ENCODE measurements at regions not wholly inside any gene's neighbourhood (a gene's known extent, or its start where the extent isn't known, plus 50 kb on each side); places are given as distances from the start of the nearest gene placed in this dataset.
"Not testable (repeated sequence)": the region's sequence is repeated elsewhere in the genome, so short reads cannot be mapped to it uniquely, and the experiment has no call there.

GRCh38 chr3:103976931-103977339, 1389.8 kb upstream of the ALCAM start:
- no peak for DNase-seq (ENCODE audit: low read depth in 2 of 2)

- DNase-seq (ENCODE audit: low read depth in 2 of 2): no peak
These were observed 1389.3 kb upstream of the ALCAM start for GRCh38 chr3:103977417-103977816.

DNA sequence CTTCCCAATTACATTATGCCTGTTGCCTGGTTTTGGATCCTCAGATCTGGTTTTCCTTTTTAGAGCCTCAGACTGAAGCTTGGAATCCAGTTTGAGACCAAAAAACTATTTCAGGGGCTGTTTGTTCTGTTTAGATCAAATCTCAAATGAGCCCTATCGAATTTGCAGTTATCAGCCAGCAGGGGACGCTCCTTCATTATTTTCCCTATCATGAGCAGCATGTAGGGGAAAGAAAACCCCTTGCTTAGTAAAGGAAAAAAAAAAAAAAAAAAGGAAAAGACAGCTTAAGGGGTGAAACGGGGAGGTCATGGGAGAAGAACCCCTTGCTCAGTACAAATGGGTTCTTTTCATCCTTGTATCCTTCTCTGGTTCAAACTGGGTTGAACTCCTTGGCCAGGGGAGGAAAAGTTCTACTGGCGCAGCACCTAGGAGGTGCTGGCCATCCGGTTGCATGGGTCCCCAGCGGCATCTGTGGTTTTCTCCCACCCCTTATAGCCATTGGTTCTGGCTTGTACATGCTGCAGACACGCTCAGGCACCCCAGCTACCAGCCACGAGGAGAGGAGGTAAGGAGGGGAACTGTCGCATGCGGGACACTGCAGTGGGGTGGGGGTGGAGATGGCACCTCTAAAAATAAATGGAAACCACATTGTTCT, 1375.1 kb upstream of the ALCAM start:
- no peak for DNase-seq (ENCODE audit: low read depth in 2 of 2)

DNA sequence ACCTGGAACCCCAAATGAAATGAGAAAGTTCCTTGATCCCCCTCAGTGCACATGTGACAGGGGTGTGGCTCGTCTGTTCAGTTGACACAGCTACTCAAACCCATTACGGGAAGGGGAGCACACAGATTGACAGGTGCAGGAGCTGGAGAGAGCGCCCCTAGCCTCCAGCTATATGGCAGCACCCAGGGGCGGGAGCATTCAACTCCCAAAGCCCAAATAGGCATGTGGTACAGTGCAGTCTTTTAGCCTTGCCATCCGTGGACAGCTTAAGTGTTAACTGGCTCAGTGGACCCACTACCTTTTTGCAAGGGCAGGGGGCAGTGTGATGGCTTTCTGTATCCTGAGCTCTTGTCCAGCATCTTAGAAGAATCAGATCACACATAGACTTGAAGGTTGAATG, 1374.2 kb upstream of the ALCAM start:
- no peak for DNase-seq (ENCODE audit: low read depth in 2 of 2)

- DNase-seq (ENCODE audit: low read depth in 2 of 2): no peak
These were observed 1361.8 kb upstream of the ALCAM start for GRCh38 chr3:104004956-104005355.

DNA sequence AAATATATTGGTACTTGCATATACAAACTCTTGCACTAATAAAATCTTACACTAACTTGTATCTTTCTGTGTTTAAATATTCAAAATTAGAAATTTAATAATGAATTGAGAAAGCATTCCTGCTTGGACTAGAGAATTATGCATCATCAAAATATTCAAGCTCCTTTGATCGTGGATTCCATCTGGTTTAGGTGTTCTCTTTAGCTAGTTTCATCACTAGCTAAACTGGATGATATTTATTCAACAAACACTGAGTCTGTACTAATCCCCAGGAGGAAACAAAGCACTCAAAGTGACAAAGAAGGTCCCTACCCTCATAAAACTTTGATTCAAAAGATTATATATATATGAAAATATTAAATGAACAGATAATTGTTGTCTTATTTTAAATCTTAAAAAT, 1360.9 kb upstream of the ALCAM start:
- no peak for DNase-seq (ENCODE audit: low read depth in 2 of 2)

DNA sequence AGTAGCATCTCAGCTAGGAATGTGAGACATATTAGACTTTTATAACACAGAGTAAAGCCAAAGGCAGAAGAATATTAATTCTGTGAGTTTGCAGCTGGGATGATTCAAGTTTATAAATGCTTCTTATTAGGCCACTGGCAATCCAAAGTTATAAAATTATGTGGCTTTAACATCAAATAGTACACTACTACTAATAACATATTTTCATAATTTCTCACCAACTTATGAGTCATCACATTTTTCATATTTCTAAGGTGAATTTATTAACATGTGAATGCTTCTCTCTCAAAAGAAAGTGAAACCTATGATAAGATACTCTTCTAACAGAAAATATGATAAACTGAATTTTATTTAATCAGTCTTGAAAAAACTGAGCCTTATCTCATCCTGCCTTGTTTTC, 1348.2 kb upstream of the ALCAM start:
- DNase-seq (ENCODE audit: low read depth in 2 of 2): no peak

GRCh38 chr3:104031598-104031997, 1335.1 kb upstream of the ALCAM start:
- no peak for DNase-seq (ENCODE audit: low read depth in 2 of 2)

GRCh38 chr3:104032283-104032682, 1334.4 kb upstream of the ALCAM start:
- no peak for DNase-seq (ENCODE audit: low read depth in 2 of 2)

DNA sequence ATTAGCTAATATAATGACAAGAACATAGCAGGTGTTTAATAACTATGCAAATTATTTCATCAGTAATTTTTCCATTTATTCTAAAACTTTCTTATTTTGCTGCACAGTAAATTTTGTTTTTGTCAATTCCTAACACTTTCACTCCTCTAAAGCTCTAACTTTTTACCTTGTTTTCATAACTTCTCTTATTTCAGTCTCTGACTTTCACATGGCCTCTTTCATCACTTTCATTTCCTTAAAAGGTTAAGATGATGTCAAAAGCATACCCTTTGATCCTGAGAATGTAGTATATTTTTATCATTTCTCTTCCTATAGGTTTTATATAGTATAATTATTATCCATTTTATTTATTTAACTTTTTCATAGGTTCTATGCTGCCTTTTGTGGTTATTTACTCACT, 1325.8 kb upstream of the ALCAM start:
- no peak for DNase-seq (ENCODE audit: low read depth in 2 of 2)

DNA sequence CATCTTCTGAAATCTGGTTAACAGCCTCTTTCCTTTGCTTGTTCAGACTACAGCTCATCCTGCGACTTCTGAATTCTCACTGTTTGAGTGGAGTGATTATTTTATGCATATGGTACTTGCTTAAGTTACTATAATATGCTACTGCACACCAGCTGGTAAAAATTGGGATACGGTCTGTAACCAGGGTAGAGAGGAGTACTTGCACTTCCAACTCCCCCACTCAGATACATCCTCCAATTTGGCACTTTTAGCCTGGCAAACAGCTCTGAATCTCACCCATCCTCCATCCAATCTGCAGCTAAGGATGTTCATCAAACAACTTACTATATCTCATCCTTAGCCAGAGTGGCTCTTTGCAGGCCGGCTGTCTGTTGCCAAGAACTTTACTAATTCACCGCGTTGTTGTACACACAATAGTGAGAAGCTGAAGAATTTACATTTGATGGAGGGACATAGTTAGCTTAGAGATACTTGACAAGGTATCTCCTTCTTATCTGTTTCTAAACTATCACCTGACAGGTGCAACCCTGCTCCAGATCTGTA, 1323.6 kb upstream of the ALCAM start:
- not testable (repeated sequence) for DNase-seq (ENCODE audit: low read depth in 2 of 2)

DNA sequence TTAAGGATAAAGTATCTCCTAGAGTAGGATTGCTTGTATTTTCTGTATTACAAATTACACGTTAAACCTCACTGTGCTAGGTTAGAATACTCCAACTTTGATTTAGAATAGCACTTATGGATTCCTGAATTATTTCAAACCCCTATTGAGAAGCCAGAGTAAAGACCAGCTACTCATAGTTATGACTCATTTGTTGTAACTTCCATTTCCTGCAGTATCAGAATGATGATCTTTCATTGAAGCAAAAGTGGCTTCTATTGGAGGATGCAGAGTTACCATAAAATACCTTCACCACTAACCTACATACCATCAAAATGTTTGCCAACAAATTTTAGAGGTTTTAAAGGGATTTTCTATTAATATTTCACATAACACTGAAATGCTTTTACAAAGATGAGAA, 1322.7 kb upstream of the ALCAM start:
- no peak for DNase-seq (ENCODE audit: low read depth in 2 of 2)

DNA sequence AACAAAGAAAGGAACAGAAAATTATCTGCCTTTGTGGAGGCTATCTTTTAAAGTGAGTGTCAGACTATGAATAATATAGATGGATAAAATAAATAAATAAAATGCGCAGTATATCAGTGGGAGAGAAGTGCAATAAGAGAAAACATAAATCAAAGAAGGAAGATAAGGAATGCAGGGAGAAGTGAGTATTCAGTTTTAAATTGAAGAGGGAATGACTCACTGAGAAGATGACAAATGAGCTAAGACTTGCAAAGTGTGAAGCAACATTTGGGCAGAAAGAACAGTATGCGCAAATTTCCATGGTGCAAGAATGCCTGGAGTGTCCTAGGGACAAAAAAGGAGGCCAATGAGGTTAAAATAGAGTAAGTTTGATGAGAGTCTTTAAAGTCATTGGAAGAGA, 1300.1 kb upstream of the ALCAM start:
- no peak for DNase-seq (ENCODE audit: low read depth in 2 of 2)

- no peak for DNase-seq (ENCODE audit: low read depth in 2 of 2)
These were observed 1297.6 kb upstream of the ALCAM start for GRCh38 chr3:104069114-104069513.

DNA sequence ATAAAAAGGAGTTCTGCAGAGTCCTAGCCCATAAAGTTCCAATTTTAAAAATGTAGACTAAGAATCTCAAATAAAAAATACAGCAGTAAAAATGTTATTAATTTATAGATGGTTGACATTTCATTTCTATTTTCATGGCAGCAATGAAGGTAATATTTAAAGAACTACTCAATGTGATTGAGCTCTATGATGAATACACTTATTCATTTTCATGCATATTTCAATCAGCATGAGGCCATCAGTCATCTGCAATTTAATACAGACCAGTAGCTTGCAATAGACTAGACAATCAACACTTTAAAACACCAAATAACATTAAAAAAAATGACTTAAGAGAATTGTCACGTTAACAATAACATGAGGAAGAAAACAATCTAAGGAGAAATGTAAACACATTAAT, 1295.8 kb upstream of the ALCAM start:
- no peak for DNase-seq (ENCODE audit: low read depth in 2 of 2)

GRCh38 chr3:104080088-104080626, 1286.6 kb upstream of the ALCAM start:
- DNase-seq (ENCODE audit: low read depth in 2 of 2): no peak

- DNase-seq (ENCODE audit: low read depth in 2 of 2): no peak
These were observed 1278.0 kb upstream of the ALCAM start for GRCh38 chr3:104088738-104089137.

- not testable (repeated sequence) for DNase-seq (ENCODE audit: low read depth in 2 of 2)
These were observed 1276.7 kb upstream of the ALCAM start for GRCh38 chr3:104089987-104090386.

- no peak for DNase-seq (ENCODE audit: low read depth in 2 of 2)
These were observed 1265.0 kb upstream of the ALCAM start for GRCh38 chr3:104101736-104102135.

GRCh38 chr3:104102386-104102785, 1264.3 kb upstream of the ALCAM start:
- no peak for DNase-seq (ENCODE audit: low read depth in 2 of 2)

- no peak for DNase-seq (ENCODE audit: low read depth in 2 of 2)
These were observed 1260.4 kb upstream of the ALCAM start for GRCh38 chr3:104106276-104106675.

DNA sequence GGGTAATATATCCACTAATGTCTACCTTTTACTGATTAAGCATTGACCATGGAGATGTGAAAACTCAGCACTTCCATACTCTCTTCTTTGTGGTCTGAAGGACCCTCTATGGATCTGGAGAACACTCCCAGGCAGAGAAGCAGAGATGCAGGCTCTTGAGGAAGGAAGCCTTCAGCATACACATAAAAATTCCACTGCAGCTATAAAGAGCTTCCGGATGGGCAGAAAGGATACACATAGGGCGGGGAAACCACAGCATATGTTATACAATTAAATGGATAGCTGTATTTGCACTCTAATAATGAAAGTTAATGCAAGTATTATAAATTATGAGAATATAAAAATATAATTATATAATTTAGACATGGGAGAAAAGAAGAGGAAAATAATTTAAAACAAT, 1258.2 kb upstream of the ALCAM start:
- no peak for DNase-seq (ENCODE audit: low read depth in 2 of 2)

DNA sequence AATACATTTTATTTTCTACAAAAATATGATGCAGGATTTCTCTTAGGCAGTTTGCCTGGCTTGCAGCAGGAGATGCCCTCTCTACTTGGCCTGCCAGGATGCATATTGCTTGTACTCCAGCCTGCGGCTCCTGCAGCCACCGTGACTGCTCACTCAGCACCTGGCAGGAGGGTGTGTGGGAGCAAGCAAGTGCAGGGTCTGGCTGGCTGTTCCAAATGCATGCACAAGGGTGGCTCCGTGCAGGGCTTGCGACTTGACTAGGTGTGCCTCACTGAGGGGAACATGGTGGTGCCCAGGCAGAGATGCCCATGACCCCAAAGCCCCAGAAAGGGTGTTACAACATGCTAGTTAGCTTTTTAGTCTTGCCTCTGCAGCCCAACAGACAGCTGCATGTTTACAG, 1240.2 kb upstream of the ALCAM start:
- DNase-seq (ENCODE audit: low read depth in 2 of 2): no peak
